ENCODE measurements at regions not wholly inside any gene's neighbourhood (a gene's known extent, or its start where the extent isn't known, plus 50 kb on each side); places are given as distances from the start of the nearest gene placed in this dataset.

DNA sequence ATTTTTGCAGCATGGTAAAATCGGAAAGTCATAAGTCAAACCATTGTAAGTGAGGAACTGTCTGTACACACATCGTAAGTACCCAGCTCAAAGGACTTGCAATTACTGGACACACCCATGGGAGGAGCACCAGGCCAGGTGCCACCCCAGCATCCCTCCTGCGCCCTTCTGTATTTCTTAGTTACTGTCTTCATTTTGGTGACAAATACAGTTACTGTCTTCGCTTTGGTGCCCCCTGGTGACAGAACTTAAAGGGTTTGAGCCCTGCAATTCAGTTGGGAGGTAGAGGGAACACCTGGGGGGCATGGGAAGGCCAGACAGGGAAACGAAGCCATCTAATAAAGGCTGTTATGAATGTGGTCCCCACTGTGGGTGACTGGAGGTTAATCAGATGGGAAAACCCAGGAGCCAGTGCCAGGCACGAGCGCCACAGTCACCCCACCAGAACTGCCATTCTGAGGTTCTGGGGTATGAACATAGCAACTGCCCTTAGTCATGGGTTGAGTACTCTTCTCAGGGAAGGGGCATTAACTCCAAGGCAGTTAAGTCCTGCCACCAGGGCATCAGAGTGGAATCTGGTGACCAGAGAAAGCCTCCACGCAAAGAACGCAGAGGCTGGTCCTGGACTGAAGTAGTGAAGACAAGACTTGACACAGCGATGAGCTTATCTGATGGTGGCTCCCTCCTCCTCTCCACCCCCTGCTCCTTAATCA lies 612.9 kb downstream of the PTPRU start:
- peak; percentile 43 for DNase-seq (ENCODE audit: low read depth)

DNA sequence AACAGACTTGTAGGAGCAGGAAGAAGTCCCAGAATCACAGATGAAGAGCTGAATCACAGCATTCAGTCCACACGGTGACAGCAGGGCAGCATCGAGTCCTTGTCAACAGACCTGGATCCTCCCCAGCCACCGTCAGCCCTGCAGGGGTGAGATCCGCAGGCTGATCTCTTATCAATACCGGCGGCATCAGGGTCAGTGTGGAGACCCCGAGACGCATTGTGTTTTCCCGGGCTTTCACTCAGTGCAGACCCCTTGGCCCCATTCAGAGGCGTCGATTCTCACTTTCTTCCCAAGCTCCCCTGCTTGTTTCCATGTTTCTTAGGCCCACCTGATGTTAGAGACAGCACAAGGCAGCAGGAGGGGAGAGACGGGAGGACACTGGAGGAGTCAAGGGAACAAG lies 609.6 kb downstream of the PTPRU start:
- DNase-seq (ENCODE audit: low read depth): no peak

DNA sequence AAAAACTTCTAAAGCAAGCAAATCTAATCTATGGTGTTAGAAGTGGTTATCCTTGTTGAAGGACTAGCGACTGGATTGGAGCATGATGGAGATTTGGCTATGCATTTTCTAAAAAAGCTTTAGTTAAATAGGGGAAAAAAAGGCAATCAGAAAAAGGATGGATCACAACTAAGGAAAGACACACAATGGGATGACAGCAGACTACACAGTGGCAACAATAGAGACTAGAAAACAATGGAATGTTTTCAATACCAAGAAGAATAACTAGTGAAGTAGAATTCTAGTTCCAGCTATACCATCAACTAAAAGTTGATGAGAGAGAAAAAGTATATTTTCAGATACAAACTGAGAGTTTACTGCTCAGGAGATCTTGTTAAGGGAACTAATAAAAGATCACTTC lies 605.8 kb downstream of the PTPRU start:
- no peak for DNase-seq (ENCODE audit: low read depth)

DNA sequence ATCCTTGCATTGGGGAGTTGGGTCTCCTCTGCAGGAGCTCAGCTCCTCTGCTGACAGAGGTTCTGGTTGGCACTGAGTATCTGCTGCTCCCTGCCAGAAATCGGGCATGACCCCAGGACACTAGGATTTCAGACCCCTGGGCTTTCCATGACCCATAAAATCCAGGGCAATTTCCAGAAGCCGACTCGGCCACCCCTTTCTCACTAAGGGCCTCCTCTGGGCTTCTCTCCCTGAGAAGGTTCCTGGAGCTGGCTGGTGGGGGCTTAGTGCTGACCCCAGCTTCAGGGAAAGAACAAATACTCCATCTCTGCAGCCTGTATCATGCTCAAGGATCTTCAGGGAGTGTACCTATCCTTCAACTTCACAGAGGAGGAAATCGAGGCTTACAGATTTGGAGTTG lies 603.4 kb downstream of the PTPRU start:
- DNase-seq (ENCODE audit: low read depth): no peak

DNA sequence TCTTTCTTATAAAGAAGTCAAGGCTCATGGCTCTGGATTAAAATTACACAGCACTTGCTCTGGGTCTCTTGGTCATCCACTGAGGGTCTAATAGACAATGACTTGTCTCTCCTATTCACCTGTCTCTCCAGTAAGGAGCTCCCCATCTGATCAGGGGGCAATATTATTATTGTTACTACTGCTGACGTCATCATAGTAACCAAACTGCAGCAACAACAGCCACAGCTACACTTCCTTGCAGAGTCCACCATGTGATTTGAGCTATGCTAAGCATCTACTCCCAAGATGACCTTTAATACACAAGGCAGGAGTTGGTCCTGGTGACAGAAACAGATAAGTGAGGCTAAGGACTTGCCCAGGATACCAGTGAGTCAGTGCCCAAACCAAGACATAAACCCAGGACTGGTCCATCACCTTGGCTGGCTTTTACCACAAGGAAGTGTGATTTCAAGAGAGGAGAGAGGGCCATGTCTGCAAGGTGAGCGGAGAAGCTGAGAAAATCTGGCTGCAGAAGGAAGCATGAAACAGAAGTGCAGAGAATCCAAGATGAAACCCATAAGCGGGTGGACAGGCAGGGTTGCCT lies 602.5 kb downstream of the PTPRU start:
- DNase-seq (ENCODE audit: low read depth): no peak

DNA sequence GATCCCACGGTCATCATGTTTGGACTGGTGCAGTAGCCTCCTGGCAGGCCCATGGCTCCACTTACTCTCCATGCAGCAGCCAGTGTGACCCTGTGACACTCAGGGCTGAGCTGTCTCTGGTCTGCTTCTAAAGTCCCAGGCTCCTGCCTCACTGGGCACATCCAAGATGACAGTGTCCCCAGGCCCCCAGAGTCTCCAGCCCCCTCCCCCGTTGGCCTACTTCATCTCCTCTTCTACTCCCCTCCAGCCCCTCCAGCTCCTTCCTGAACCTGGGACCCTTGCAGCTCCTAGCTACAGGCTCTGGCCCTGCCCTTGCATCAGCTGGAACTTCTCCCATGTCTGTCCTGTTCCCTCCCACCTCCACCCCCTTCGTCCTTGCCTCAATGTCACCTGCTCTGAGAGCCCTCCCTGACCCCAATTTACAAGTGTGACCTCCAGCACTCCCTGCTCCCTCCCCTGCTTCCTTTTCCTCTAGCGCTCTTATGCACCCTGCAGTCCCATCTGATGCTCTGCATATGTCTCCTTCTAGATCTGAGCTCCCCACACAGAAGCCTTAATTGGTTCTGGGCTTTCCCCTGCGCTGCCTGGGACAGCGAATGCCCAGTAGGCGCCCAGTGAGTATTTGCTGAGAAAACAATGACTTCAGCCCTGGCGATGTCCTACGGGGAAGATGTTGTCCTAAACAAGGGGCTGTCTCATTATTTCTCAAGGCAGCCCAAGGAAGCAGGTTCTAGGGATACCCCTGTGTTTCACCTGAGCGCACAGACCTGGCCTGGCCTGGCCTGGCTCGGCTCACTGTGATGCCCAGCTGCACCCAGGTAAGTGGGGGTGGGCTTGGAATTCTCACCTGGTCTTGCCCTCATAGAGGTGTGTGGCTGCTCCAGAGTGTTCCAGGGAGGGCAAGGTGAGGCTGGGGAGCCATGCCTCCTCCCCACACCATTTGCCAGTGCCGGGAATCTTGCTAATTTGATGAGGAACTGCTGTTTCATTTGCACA lies 600.6 kb downstream of the PTPRU start:
- no peak for DNase-seq (ENCODE audit: low read depth)

DNA sequence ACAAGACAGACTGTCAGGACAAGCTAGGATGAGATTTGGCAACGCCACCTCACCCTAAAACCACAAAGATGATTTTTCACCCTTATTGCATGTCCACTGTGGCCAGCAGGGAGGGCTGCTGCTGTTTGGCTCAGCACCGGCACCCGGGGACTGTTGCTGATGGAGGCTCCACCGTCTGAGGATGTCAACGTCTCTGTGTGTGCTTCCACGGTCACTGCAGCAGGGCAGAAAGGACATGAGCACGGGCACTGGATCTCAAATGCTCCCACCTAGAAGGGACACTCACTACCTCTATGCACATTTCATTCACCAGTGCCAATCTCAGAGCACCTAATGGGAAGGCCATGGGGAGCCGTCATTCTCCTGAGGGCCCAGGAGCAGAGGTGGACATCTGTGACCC lies 599.6 kb downstream of the PTPRU start:
- DNase-seq (ENCODE audit: low read depth): peak; percentile 3

DNA sequence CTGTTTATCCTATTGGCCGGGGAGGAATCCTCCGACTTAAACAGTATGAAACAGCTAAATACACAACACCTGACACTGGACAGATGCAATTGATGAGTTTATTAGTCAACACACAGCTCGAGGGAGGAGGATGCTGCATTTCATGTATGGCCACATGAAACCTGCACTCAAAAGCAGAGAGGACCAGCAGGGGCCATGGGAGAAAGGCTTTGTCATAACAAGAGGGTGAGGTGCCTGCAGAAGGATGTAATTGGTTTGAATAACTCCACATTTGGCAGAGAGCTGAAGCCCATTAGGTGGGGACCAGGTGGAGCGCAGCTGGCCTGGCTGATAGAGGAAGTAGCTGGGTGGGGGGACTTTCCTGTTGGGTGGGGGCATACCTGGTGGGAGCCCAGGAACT lies 599.1 kb downstream of the PTPRU start:
- no peak for DNase-seq (ENCODE audit: low read depth)

DNA sequence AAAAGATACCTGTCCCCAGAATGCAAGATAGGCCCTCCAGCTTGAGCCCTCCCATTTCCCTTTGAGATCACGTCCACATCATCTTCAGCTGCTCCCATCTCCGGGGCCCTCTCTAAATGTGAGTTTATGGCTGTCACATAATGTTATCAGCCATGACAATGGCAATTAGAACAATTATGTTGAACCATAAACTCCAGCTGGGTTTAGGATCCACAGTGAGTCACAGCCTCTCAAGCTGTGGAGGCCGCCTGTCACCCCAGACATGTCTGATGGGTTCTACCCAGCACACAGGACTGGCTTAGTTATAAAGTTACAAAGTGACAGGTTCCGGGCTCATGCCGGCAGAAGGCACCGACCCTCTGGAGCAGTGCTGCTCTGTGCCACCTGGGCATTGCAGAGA lies 597.3 kb downstream of the PTPRU start:
- DNase-seq (ENCODE audit: low read depth): no peak

DNA sequence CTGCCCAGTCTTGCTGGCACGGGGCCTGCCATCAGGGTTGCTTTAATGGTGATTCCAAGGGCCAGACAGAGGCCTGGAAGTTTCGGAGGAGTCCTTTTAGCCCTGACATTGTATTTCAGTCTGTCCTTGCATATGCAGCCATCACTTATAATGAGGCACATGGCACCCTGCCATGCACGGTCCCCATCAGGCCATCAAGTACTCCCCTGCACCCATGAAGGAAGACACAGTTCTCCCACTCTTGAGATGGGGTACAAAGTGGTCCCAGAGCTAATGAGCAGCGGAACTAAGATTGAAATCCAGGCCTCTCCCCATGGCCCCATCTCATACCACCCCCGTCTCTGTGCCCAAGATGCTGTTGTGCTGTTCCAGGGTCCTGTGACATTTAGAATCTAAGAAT lies 596.6 kb downstream of the PTPRU start:
- DNase-seq (ENCODE audit: low read depth): no peak

DNA sequence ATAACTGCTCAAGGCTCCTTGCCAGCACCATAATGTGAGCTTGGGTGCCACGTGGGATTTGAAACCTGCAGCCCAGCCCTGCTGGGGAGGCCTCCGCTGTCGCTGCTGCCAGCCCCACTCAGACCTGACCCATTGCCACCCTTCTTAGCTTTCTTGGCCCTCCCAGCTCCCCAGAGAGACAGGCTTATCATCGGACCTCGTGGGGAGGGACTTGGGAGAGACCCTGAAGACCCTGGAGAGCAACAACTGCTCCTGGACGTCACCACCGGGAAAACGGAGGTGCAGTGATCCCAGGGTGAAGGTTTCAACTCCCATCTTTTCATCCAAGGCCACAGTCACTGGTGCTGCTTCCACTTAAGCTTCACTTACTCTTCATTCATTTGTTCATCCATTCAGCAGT lies 596.1 kb downstream of the PTPRU start:
- no peak for DNase-seq (ENCODE audit: low read depth)

DNA sequence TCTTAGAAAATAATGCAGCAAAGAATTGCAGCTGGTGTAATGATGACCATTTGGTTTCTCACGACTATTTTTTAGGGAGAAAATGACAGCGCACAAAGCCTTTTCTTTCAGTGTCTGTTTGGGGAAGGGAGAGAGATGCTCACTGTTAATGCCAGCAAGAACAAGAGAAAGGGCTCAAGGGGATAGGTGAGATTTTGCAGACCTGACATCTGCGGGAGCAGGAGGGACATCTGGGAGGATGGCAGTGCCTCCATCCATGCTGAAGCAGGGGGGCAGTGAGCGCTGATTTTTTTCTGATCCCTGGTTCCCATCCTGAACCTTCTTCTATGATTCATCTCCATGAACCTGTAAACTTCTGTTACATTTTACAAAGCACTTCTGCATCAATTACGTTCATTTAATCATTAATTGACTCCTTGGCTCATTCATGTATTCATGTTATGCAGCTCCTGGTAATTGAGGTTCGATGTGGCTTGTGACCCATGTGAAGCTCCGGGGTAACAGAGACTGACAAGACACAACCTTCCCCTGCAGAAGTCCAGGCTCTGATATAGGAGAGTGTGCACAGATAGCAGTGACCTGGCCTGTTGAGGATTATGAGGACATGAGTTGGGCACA lies 595.3 kb downstream of the PTPRU start:
- DNase-seq (ENCODE audit: low read depth): no peak

DNA sequence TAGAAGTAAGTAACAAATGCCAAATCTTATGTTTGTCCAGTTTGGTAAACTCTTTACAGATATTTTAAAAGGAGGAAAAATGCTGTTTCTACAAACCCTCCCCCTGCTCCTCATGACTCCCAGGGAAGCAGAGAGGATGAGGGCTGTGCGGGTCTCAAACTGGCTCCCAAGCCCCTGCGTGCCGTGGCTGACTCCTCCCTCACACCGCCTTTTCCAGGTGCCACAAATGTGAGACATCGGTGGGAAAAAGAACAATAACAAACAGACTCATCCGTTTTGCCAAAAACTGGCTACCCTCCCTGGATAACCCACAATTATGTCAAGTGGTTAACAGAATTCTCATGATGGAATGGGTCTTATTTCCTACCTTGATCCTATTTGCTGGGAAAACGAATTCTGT lies 594.6 kb downstream of the PTPRU start:
- DNase-seq (ENCODE audit: low read depth): no peak

DNA sequence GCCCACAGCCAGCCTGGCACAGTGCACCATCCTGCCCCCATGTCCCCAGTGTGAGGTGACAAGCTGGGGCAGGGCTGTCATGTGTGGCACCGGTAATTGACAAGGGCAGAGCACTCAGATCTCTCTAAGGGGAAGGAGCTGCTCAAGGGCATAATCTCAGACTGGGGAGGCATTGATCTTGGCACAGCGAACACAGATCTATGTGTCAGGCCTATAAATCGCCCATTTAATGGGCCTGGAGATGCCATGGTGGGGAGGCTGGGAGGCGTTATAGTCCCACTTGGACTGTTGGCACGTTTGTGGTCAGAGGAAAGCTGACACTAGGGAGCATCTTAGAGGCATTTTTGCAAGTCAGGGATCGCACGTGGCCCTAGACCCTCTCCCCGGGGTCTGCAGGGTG lies 594.1 kb downstream of the PTPRU start:
- no peak for DNase-seq (ENCODE audit: low read depth)

DNA sequence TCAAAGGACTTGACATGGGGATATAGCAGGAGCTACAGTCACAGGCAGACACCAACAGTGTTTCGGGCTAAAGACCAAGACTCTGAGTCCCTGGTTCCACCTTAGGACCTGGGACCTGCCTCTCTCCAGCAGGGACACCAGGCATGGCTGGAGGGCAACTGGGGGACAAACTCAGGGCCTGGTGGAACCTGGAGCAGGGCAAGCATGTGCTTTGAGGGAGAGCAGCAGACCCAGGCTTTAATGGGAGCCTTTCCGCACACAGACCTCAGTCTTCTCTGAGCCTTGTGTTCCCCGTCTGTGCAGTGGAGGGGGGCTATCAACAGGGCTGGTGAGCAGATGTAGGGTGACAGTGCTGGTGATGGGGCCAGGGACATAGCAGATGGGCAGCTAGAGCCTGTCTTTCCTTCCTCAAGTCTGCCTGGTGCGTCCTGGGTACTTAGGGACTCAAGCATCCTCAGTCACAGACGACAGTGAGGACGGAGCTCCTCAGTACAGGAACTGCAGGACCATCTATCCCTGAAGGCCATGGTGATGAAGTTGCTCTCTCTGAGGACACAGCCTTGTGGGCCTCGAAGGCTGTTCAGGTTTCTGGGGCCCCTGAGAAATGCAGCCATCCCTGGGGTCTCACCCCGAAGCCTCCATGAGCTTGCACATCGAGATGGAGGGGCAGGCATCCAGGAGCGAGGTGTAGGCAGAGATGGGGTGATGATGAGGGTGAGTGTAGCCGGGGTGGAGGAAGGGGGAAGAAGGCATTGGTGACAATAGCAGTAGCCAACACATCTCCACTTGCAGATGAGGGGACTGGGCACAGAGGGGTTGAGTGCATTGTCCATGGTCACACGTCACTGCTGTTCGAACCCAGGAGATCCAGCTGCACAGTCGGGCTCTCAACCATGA lies 593.4 kb downstream of the PTPRU start:
- no peak for DNase-seq (ENCODE audit: low read depth)

DNA sequence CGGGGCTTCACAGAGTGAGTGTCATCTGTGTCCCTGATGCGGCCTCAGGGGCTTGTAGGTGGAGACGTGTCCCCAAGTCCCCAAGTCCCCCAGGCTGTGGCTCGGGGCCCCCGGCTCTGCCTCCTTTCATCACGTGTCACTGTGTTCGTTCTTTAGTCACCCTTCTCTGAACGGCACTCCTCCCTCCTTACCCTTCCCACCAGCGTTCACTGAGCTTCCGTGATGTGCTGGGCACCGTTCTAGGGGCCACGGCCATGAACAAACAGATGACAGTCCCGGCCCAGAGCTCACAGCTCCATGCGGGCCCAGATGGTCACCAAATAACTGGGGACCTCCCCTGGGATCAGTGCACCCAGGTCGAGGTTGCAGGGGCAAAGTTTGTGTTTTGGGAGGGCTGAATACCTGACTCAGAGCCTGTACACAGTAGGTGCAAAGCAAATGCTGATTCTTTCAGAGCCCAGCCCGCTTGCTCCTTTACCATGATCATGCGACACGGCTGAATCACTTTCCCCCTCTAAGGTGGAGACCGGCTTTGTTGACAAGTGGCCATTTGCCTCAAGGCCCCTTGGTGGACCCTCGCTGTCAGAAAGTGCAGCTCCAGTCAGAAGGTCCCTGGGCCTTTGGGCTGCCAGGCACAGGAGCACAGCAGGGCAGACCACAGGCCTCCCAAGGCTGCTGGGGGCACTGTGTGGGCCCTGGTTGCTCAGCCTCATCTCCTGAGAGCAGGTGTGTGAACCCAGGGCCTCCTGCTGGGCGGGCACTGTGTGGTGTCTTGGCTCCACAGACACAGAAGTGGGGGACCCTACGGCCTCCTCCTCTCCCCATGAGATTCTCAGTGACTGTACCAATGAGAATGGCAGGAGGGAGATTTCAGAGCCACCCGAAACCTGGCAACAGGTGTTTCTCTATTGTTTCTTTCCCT lies 592.5 kb downstream of the PTPRU start:
- no peak for DNase-seq (ENCODE audit: low read depth)

DNA sequence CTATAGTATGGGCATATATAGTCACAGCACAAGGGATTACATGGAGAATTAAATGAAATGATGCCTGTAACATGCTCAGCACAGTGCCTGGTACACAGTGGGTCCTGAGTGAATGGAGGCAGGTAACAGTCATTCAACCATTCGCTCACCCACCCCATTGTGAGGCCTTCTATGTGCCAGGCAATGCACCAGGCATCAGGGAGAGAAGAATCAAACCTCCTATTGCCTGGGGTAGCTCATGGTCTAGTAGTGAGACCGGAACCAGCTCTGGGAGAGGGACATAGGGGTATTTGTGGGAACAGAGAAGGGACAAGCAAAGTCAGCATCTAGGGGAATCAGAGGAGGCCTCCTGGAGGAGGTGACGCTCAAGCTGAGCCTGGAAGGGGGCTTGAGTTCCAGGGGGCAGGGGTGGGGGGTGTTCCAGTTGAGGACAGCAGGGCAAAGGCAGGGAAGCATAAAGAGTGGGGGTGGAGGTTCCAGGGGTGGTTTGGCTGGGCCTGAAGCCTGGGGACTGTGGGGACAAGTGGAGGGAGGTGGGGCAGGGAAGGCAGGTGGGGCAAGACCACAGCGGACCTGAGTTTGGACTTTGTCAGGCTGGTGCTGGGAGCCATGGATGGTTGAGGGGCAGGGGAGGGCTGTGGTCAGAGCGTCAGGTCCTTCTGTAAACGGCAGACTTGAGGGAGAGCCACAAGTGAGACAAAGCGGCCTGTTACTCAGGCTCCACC lies 591.6 kb downstream of the PTPRU start:
- DNase-seq (ENCODE audit: low read depth): no peak

DNA sequence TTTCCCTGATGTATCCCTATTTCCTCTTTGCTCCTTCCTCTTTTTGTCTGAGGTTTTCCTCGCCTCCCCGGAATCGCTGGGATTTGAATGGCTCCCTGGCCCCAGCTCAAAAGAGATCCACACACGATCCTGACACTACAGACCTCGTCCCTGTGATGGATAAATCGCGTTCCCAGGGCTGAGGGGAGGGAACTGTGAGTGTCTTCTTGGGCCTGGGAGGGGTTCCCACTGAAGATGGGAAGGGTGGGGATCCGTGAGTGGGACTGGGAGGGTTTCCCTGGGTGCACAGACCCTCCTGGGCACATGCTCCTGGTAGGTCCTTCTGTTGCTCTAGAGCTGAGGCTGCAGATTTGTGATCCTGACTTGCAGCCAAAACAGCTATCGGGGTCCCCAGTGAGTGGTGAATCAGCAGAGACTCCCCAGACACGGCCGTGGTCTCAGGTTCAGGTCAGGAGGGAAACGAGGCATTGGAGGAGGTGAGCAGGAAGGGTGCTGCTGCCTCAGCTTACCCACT lies 591.0 kb downstream of the PTPRU start:
- no peak for DNase-seq (ENCODE audit: low read depth)

DNA sequence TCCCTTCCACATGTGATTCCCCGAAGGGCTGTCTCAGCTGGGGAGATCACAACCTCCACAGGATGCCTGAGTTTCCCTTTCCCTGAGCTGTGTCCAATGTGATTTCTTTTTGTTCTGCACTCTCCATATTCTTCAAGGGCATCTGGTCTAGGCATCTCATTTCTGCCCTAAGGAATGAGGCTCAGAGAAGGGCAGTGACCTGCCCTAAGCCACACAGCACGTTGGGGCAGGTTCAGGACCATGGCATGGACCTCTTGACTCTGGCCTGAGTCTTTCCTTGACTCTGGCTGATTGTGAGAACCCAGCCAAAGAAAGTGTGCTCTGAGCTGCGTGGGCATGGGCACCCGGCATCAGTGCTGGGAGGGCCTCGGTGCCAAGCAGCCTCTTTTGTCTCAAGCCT lies 590.3 kb downstream of the PTPRU start:
- DNase-seq (ENCODE audit: low read depth): no peak

All from M059J (cell line).